HepG2 (cell line): ENCODE measurements at regions not wholly inside any gene's neighbourhood (a gene's known extent, or its start where the extent isn't known, plus 50 kb on each side); places are given as distances from the start of the nearest gene placed in this dataset.
"Not testable (repeated sequence)": the region's sequence is repeated elsewhere in the genome, so short reads cannot be mapped to it uniquely, and the experiment has no call there.

Experiments
- ATAC-seq: fragments of 200-7000 bp; cut with Tn5 transposase; 3 replicates; pipeline ENCODE4 v1.9.1; 2020; ENCODE audit warnings: mild to moderate bottlenecking, moderate library complexity
- BruUV-seq: library from RNA; stranded (reverse); fragments of 400-500 nt; replicated peaks from 2 replicates; lab custom pipeline; 2021; lab: Mats Ljungman, UMichigan
- CTCF ChIA-PET: fragments of 300-600 bp; formaldehyde crosslinking; extraction: SDS; loops from one replicate; lab custom pipeline; 2021; ENCODE audit warnings: low total read pairs, inconsistent platforms, low intra/inter-chr PET ratio; lab: Yijun Ruan, JAX
- POLR2A ChIA-PET: fragments of 350-600 bp; sonication (Branson Sonifier 250); formaldehyde crosslinking; loops from one replicate; lab custom pipeline; 2020; ENCODE audit warnings: antibody characterized with exemption, inconsistent platforms; lab: Yijun Ruan, JAX
- DNase-seq: peaks from one replicate; pipeline ENCODE4 v3.0.0-alpha.2; 2015; ENCODE audit warnings: low spot score
- FAIRE-seq: peaks from 3 replicates; lab custom pipeline; 2011; peaks lifted over from hg19 to GRCh38; lab: Jason Lieb, UNC
- H2AFZ ChIP-seq: one replicate; pipeline ENCODE4 v1.6.1; 2011; ENCODE audit warnings: low read length, inconsistent platforms
- H3K27ac ChIP-seq: fragments of 300-600 bp; 3 replicates; pipeline ENCODE4 v1.8.0; 2011; ENCODE audit warnings: mixed run types, mild to moderate bottlenecking, mixed read lengths, low read length, inconsistent platforms; ENCODE audit not compliant: insufficient read depth; ENCODE audit errors: extremely low read length
- H3K27me3 ChIP-seq, 2 experiments: fragments of 200-600 bp in 1 of 2; 2 replicates in 1 of 2; 3 replicates in 1 of 2; pipeline versions ENCODE4 v1.6.0 to v1.8.0; 2011; ENCODE audit warnings: low read length in 2 of 2, mild to moderate bottlenecking in 2 of 2, moderate library complexity in 2 of 2, inconsistent platforms in 1 of 2; ENCODE audit not compliant: insufficient read depth in 2 of 2, control insufficient read depth in 1 of 2
- H3K36me3 ChIP-seq, 2 experiments: fragments of 200-600 bp in 1 of 2; replicated peaks in 1 of 2; 2 replicates in 1 of 2; 3 replicates in 1 of 2; pipeline versions ENCODE4 v1.5.1 to v1.8.0; 2011; ENCODE audit warnings: low read length in 2 of 2, inconsistent platforms in 1 of 2; ENCODE audit not compliant: insufficient read depth in 2 of 2, control insufficient read depth in 1 of 2
- H3K4me1 ChIP-seq: 2 replicates; pipeline ENCODE4 v1.5.1; 2012; ENCODE audit warnings: low read length, inconsistent platforms; ENCODE audit not compliant: insufficient read depth
- H3K4me2 ChIP-seq: 2 replicates; pipeline ENCODE4 v1.6.0; 2011; ENCODE audit warnings: low read depth, low read length, inconsistent platforms
- H3K4me3 ChIP-seq, 3 experiments: fragments of 200-600 bp in 1 of 3; sonication (generic), shearing (Covaris generic) in 1 of 3; replicated peaks in 1 of 3; 2 replicates each; pipeline ENCODE4 v1.5.1; 2011 to 2016; ENCODE audit warnings: low read length in 3 of 3, inconsistent platforms in 2 of 3, low read depth in 2 of 3, mild to moderate bottlenecking in 2 of 3, control low read depth in 1 of 3, mixed read lengths in 1 of 3; ENCODE audit not compliant: insufficient read depth in 1 of 3
- H3K79me2 ChIP-seq: one replicate; pipeline ENCODE4 v1.6.1; 2011; ENCODE audit warnings: low read length, inconsistent platforms; ENCODE audit not compliant: insufficient read depth
- H3K9ac ChIP-seq: 2 replicates; pipeline ENCODE4 v1.6.0; 2011; ENCODE audit warnings: mild to moderate bottlenecking, low read depth, low read length, inconsistent platforms; ENCODE audit not compliant: insufficient read depth
- H3K9me3 ChIP-seq: 2 replicates; pipeline ENCODE4 v1.5.1; 2012; ENCODE audit warnings: mild to moderate bottlenecking, low read length
- H4K20me1 ChIP-seq: 2 replicates; pipeline ENCODE4 v1.6.0; 2011; ENCODE audit warnings: inconsistent platforms, mild to moderate bottlenecking, low read length, moderate library complexity; ENCODE audit not compliant: insufficient read depth
- BCL6 ChIP-seq: IDR thresholded peaks from 2 replicates; pipeline ENCODE4 v1.6.1; 2016; ENCODE audit warnings: missing genetic modification reagents, missing compliant biosample characterization
- WGBS: methylation state at CpG from one replicate; pipeline ENCODE4 v1.1.6; 2017; ENCODE audit warnings: low lambda C conversion rate; 5-methylcytosine and 5-hydroxymethylcytosine counted together
- in situ Hi-C: cut with HindIII; loops from 2 replicates; pipeline ENCODE4 v1.10.0; 2017; ENCODE audit warnings: low pct_unique_long_range_greater_than_20kb; ENCODE audit not compliant: extremely low pct_ligation_motif_present
- intact Hi-C: fragments of 100-400 bp; cut with micrococcal nuclease; formaldehyde crosslinking; loops from one replicate; pipeline ENCODE4 v1.10.0; 2022; ENCODE audit not compliant: unreplicated experiment

DNA sequence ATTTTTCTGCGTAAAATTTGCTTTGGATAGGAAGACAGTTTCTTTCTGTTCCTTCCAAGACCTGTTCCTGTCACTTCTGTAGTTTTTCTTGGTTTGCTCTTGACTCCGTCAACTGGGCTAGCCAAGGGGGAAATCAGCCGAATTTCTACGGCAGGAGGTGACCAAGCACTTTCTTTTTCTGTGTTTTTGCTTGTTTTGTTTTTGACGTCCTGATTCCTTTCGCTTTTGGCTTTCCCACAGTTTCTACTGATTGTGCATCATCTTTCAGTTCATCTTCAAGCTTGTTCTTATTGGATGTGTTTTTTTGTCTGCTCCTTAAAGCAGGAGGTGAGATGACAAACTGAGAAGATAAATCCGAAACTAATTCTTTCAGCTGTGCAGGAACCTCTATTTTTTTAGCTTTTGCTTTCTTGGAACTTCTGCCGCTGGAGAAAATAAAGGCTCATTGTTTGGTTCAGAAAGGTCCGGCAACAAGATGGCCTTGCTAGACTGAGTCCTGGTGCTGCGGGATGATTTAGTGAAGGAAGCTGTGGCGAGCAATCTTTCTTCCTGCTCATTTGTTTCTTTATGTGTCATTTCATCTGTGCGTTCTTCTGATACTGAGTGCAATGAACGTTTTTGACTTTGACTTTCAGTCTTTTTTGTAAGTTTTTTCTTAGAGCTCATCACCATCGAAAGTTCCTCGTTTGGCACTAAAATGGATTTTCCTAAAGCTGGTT lies 85.0 kb downstream of the TBR1 start:
- TF ChIP-seq BCL6 (CRISPR knock-in tag): 0 out of 2 replicates have a peak, but pooled peaks have one; percentile 32
- TF ChIP-seq, all 625 proteins: peak for 1; not testable (repeated sequence) for 624
- FAIRE-seq: peak; percentile 8
- H3K36me3 ChIP-seq, H4K20me1 ChIP-seq, POLR2A ChIA-PET, BruUV-seq, H3K9me3 ChIP-seq, H3K79me2 ChIP-seq, H3K9ac ChIP-seq, H3K4me1 ChIP-seq, CTCF ChIA-PET, H3K27ac ChIP-seq, intact Hi-C loops, H3K27me3 ChIP-seq, DNase-seq, in situ Hi-C loops: not testable (repeated sequence)
- peak overlapping the region; percentile 3 to 50 (median 36); a peak in 2 of 6 replicates for H3K4me3 ChIP-seq
- peak overlapping the region; percentile 80 for H2AFZ ChIP-seq
- WGBS: 8% methylated on average over 15 of the region's 15 CpGs
- peak; percentile 69 for ATAC-seq
- H3K4me2 ChIP-seq: peak overlapping the region; percentile 44

DNA sequence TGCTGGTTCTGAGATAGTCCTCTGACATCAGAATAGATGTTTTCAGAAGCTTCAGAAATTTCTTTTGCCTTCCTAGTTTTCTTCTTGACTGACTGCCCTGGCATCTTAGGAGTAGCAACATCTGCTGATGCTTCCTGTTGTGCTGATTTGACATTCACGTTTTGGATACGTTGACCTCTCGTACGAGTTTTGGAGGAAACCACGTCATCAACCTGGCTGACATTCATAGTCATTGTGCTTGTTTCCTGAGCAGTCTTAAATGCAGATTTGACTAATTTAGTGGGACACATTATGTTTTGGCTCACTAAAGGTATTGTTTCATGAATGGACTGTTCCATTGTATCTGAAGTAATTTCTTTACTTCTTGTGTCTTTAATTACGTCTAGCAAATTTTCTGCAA lies 86.2 kb downstream of the TBR1 start:
- FAIRE-seq: not testable (repeated sequence)

DNA sequence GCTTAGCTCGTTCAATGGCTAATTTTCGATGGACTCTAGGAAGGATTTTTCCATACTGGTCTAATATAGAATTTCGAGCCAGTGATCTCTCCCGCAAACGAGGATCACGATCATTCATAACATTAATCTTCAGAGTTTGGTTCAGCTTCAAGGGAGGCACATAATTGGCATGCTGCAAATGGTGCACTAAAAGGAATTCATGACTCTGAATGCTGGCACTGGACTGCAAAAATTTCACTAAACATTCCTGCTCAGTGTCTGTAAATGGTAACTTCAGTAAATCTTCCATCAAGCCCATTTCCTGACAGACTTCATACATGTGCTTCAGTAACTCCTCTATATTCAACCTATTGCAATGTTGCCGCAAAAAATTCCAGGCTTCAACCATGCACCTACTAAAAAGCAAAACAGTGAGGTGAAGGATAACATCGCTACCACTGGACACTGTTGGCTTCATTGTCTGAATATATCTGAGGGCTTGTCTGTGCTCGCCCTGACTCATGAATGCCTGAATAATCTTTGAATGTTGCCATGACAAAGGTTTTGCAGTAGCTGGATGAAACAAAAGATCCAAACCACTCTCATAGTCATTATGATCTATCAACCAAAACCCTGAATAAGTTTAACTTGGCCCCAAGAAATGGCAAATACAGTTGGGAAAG lies 88.7 kb downstream of the TBR1 start:
- H2AFZ ChIP-seq, H4K20me1 ChIP-seq, POLR2A ChIA-PET, H3K27me3 ChIP-seq, DNase-seq, CTCF ChIA-PET, ATAC-seq, H3K4me3 ChIP-seq, in situ Hi-C loops, H3K79me2 ChIP-seq, H3K27ac ChIP-seq, H3K9me3 ChIP-seq, H3K9ac ChIP-seq, BruUV-seq, intact Hi-C loops, H3K4me2 ChIP-seq, FAIRE-seq, H3K4me1 ChIP-seq, H3K36me3 ChIP-seq: not testable (repeated sequence)
- WGBS: 12% methylated on average over 9 of the region's 9 CpGs

More for the DNA sequence above, 86.2 kb downstream of the TBR1 start:
- intact Hi-C loops, H3K36me3 ChIP-seq, H3K9me3 ChIP-seq, H4K20me1 ChIP-seq, H2AFZ ChIP-seq, CTCF ChIA-PET, POLR2A ChIA-PET, H3K9ac ChIP-seq, H3K27me3 ChIP-seq, H3K4me3 ChIP-seq, H3K4me1 ChIP-seq, H3K79me2 ChIP-seq, H3K4me2 ChIP-seq, in situ Hi-C loops, ATAC-seq, H3K27ac ChIP-seq, DNase-seq, BruUV-seq: not testable (repeated sequence)
- WGBS: 38% methylated on average over 6 of the region's 6 CpGs

DNA sequence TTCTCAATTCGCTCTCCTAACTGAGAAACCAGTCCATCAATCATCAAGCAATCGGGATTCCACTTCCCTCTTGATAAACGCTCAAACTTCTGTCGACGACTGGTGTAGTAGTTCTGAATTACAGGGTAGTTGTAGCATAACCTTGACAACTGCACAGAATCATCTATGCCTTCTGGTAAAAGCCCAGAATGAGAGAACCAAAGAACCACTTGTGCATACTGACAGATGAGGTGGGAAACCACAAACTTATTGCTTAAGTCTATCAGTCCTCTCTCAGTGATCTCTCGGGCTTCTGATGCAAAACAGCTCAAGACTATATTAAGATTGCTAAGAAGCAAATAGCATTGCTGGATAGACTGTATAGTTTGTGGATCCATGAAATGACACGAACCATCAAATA lies 89.4 kb downstream of the TBR1 start:
- H3K9me3 ChIP-seq, POLR2A ChIA-PET, H3K4me3 ChIP-seq, H2AFZ ChIP-seq, H3K4me1 ChIP-seq, in situ Hi-C loops, CTCF ChIA-PET, H3K36me3 ChIP-seq, intact Hi-C loops, H3K27ac ChIP-seq, H3K79me2 ChIP-seq, H3K27me3 ChIP-seq, FAIRE-seq, DNase-seq, ATAC-seq, BruUV-seq, H4K20me1 ChIP-seq, H3K4me2 ChIP-seq, H3K9ac ChIP-seq: not testable (repeated sequence)
- 23% methylated on average over 7 of the region's 7 CpGs for WGBS
